HEK293T (cell line): ENCODE measurements at regions not wholly inside any gene's neighbourhood (a gene's known extent, or its start where the extent isn't known, plus 50 kb on each side); places are given as distances from the start of the nearest gene placed in this dataset.

Source experiments
- BHLHE40 ChIP-seq: fragments of 450-650 bp; IDR thresholded peaks from 2 replicates; pipeline ENCODE4 v1.6.1; 2016; ENCODE audit warnings: mild to moderate bottlenecking, moderate library complexity, borderline replicate concordance
- ELF4 ChIP-seq: fragments of 450-650 bp; IDR thresholded peaks from 2 replicates; pipeline ENCODE4 v1.6.1; 2017; ENCODE audit warnings: antibody characterized with exemption
- FOXA1 ChIP-seq: fragments of 450-650 bp; IDR thresholded peaks from 2 replicates; pipeline ENCODE4 v1.6.1; 2016; ENCODE audit warnings: mild to moderate bottlenecking
- FOXM1 ChIP-seq: fragments of 450-650 bp; IDR thresholded peaks from 2 replicates; pipeline ENCODE4 v1.6.1; 2017; ENCODE audit warnings: mild to moderate bottlenecking, borderline replicate concordance
- HDGF ChIP-seq: fragments of 450-650 bp; IDR thresholded peaks from 2 replicates; pipeline ENCODE4 v1.6.1; 2017; ENCODE audit warnings: antibody characterized with exemption, borderline replicate concordance
- LEF1 ChIP-seq: fragments of 450-650 bp; IDR thresholded peaks from 2 replicates; pipeline ENCODE4 v1.6.1; 2017; ENCODE audit warnings: mild to moderate bottlenecking, borderline replicate concordance
- NFRKB ChIP-seq: fragments of 450-650 bp; IDR thresholded peaks from 2 replicates; pipeline ENCODE4 v1.6.1; 2016; ENCODE audit warnings: mild to moderate bottlenecking, moderate library complexity
- SP1 ChIP-seq: fragments of 450-650 bp; IDR thresholded peaks from 2 replicates; pipeline ENCODE4 v1.6.1; 2017
- SUZ12 ChIP-seq: fragments of 450-650 bp; IDR thresholded peaks from 2 replicates; pipeline ENCODE4 v1.6.1; 2016; ENCODE audit warnings: mild to moderate bottlenecking
- TARDBP ChIP-seq: fragments of 450-650 bp; IDR thresholded peaks from 2 replicates; pipeline ENCODE4 v1.6.1; 2016
- ZNF384 ChIP-seq: fragments of 450-650 bp; IDR thresholded peaks from 2 replicates; pipeline ENCODE4 v1.6.1; 2016

DNA sequence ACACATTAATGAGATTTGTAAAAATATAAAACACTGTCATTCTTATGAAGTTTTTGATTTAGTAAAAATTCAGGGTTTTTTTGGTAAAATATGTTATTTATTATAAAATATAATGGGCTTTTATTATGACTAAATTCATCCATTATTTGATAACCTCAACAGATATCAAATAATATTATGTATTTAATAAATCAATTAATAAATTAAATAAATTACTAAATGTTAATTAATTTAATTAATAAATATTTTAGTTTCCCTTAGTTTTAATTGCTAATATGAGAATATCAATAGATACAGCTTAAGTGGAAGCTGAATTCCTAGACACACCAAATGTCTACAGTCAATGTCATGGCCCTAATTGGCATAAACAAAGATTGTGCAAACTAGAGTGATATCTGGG lies 82.3 kb upstream of the DGKG start:
- TF ChIP-seq HDGF (no peak), ZNF384 (no peak), FOXM1 (no peak), SP1 (no peak), ELF4 (no peak), LEF1 (no peak), SUZ12 (no peak), TARDBP (no peak), FOXA1 (no peak), BHLHE40 (no peak), NFRKB (no peak)
